ENCODE measurements at regions not wholly inside any gene's neighbourhood (a gene's known extent, or its start where the extent isn't known, plus 50 kb on each side); places are given as distances from the start of the nearest gene placed in this dataset.

DNA sequence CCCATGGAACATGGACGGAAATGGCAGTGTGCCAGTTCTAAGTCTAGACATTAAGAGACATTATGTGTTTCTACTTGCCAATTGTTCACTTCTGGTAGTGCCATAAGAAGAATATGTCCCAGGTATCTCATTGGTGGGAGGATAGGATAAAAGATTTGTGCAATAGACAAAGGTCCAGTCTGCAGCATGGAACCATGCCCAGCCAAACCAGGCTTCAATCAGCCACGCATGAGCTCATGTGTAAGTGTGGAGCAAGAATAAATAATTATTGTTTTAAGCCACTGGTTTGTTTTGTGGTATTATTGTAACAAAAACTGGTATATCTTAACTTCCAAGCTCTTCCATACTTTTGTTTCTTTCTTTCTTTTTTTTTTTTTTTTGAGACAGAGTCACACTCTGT is 153.6 kb upstream of the CTTNBP2 start:
- Histone ChIP-seq H4K20me1 (ENCODE audit: insufficient read depth, low read depth, low read length) (no peaks in the 10 kb centered on the region), H3K27ac (ENCODE audit: low read length) (no peak overlapping the region), H3K27me3 (ENCODE audit: low read length) (no peaks in the 10 kb centered on the region), H3K4me2 (ENCODE audit: low read depth, low read length, poor library complexity, severe bottlenecking) (no peak overlapping the region), H3K4me1 (ENCODE audit: low read length) (no peaks in the 10 kb centered on the region), H3K36me3 (ENCODE audit: insufficient read depth, low read length) (no peaks in the 10 kb centered on the region), H2AFZ (ENCODE audit: low read length) (no peak overlapping the region), H3K4me3 (ENCODE audit: low read length) (no peak overlapping the region), H3K79me2 (ENCODE audit: low read length) (no peaks in the 10 kb centered on the region), H3K9me3 (ENCODE audit: low read length) (no peaks in the 10 kb centered on the region; the same call in 1 of the 2 replicates), H3K9me2 (replicated peaks; ENCODE audit: insufficient read depth, low read length) (no peaks in the 10 kb centered on the region), H3K9ac (ENCODE audit: low read length) (no peak overlapping the region)
- DNase-seq, result no peak

DNA sequence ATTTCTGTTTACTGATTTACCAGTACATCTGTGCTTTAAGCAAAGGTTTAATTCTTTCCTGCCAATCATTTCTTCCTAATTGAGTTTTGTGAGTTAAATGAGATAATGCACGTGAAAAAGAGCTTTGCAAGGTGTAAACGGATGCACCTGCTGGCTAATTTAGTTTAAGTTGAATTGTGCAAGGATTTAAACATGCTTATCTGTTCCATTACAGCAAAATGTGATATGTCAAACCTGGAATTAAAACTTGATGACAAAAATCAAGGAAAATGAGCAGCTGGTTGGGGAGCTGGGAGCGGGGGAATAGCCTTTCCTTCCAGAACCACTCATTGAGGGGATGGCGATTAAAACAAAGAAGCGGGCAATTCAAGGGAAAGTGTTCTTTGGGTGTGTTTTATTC is 155.0 kb upstream of the CTTNBP2 start:
- Histone ChIP-seq H3K36me3 (ENCODE audit: insufficient read depth, low read length) (no peaks in the 10 kb centered on the region), H3K9ac (ENCODE audit: low read length) (no peak overlapping the region), H3K9me2 (replicated peaks; ENCODE audit: insufficient read depth, low read length) (no peaks in the 10 kb centered on the region), H2AFZ (ENCODE audit: low read length) (no peak overlapping the region), H3K27ac (ENCODE audit: low read length) (no peak overlapping the region), H3K4me1 (ENCODE audit: low read length) (no peaks in the 10 kb centered on the region), H3K4me3 (ENCODE audit: low read length) (no peak overlapping the region), H3K9me3 (ENCODE audit: low read length) (no peaks in the 10 kb centered on the region), H3K4me2 (ENCODE audit: low read depth, low read length, poor library complexity, severe bottlenecking) (no peak overlapping the region), H4K20me1 (ENCODE audit: insufficient read depth, low read depth, low read length) (no peaks in the 10 kb centered on the region), H3K79me2 (ENCODE audit: low read length) (no peaks in the 10 kb centered on the region), H3K27me3 (ENCODE audit: low read length) (no peaks in the 10 kb centered on the region)
- no peak for DNase-seq

DNA sequence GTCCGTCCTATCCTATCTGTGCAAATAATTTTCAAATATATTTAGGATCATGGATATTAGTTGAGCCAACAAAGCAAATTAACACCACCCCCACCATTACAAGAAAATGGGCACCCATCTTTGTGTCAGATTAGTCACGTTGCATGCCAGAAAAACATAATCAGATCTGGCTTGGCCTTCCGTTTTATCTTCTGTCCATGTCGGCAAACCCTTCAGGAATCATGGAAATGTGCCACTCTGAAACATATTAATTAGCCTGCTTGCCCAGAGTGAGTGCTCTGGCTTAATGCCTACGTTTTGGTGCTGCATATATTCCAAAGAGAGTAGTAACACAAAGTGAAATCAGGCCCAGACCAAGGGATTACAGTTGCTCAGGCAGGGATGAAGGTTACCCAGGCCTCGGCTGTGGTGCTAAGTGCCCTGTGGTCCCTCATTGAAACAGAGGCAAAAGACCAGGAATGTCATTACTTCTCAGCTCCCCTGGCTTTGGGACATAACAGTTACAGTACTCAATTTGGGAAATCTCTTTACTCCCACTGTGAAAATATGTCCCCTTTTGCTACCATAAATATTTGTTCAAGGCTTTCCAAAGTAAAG is 154.0 kb upstream of the LSM8 start:
- H3K4me3 ChIP-seq (ENCODE audit: low read length), result no peak overlapping the region
- no peaks in the 10 kb centered on the region for H3K27me3 ChIP-seq (ENCODE audit: low read length)
- DNase-seq, result no peak
- no peaks in the 10 kb centered on the region for H3K9me3 ChIP-seq (ENCODE audit: low read length)
- no peak overlapping the region for H3K9ac ChIP-seq (ENCODE audit: low read length)
- H3K4me2 ChIP-seq (ENCODE audit: low read depth, low read length, poor library complexity, severe bottlenecking), result no peak overlapping the region
- no peaks in the 10 kb centered on the region for H3K9me2 ChIP-seq (replicated peaks; ENCODE audit: insufficient read depth, low read length)
- no peaks in the 10 kb centered on the region for H3K36me3 ChIP-seq (ENCODE audit: insufficient read depth, low read length)
- no peaks in the 10 kb centered on the region for H4K20me1 ChIP-seq (ENCODE audit: insufficient read depth, low read depth, low read length)
- no peaks in the 10 kb centered on the region for H3K79me2 ChIP-seq (ENCODE audit: low read length)
- H2AFZ ChIP-seq (ENCODE audit: low read length), result no peak overlapping the region
- no peaks in the 10 kb centered on the region for H3K4me1 ChIP-seq (ENCODE audit: low read length)
- no peak overlapping the region for H3K27ac ChIP-seq (ENCODE audit: low read length)

DNA sequence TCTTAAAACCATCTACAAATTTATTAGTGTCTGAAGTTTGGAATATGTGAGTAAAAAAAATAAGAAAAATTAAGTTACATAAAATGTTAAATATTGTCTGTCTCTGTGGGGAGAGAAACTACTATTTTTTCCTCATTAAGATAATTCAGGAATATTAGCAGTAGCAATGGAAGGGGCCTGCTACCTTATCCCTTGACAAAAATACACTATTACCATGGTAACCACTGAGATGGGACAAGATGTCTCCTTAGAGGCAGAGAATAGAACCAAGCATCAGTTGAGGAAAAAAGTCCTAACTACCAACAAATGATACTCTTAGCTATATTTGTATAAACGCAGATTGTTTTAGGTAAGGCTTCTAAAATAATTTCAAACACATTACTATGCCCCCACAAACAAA is 150.7 kb upstream of the LSM8 start:
- no peak overlapping the region for H3K4me3 ChIP-seq (ENCODE audit: low read length)
- H3K4me2 ChIP-seq (ENCODE audit: low read depth, low read length, poor library complexity, severe bottlenecking), result no peak overlapping the region
- H3K9me3 ChIP-seq (ENCODE audit: low read length), result no peaks in the 10 kb centered on the region
- no peak overlapping the region for H3K27ac ChIP-seq (ENCODE audit: low read length)
- H3K9ac ChIP-seq (ENCODE audit: low read length), result no peak overlapping the region
- H3K27me3 ChIP-seq (ENCODE audit: low read length), result no peaks in the 10 kb centered on the region
- no peaks in the 10 kb centered on the region for H4K20me1 ChIP-seq (ENCODE audit: insufficient read depth, low read depth, low read length)
- H3K79me2 ChIP-seq (ENCODE audit: low read length), result no peaks in the 10 kb centered on the region
- H3K4me1 ChIP-seq (ENCODE audit: low read length), result no peaks in the 10 kb centered on the region
- no peak overlapping the region for H2AFZ ChIP-seq (ENCODE audit: low read length)
- no peaks in the 10 kb centered on the region for H3K36me3 ChIP-seq (ENCODE audit: insufficient read depth, low read length)
- no peak for DNase-seq
- no peaks in the 10 kb centered on the region for H3K9me2 ChIP-seq (replicated peaks; ENCODE audit: insufficient read depth, low read length)

DNA sequence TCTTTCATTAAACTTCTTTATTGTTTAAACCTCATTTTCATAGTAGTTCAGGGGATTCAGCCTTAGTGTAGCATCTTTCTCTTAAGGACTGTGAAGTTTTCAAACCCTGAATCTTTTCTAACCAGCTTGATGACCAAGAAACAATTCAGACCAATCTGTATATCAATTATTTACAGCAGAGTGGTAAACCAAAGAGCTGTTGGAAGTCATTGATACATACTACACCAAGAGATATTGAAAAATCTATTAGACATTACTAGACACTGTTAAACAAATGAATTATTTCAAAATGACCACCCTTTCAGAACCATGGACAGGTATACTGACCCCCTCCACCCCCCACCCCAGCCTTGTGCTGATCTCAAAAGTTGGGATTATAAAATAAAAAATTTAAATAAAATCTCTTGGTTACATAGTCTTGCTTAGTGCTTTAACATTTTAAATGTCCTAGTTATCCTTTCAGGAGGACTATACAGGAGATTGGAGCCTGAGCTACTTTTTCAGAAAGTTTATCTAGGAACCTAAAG is 143.9 kb upstream of the LSM8 start:
- no peak overlapping the region for H3K4me3 ChIP-seq (ENCODE audit: low read length)
- H3K27ac ChIP-seq (ENCODE audit: low read length), result no peak overlapping the region
- H2AFZ ChIP-seq (ENCODE audit: low read length), result no peak overlapping the region

DNA sequence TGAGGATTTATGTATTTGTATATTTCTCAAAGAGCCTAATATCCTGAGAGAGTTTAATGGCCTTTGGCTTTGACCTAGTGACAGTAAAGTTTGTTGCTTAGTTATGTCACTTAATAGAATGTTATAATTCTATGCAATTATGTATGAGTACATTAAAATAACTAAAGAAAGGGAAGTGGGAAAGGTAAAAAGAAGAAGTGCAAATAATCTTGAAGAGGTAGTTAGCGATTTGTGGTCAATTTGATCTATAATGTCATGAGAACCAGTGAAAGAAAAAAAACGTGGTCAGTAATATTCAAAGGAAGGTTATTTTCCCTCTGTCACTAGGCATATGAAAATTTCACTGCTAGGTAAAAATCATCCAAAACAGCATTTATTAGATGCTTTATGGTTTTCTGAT is 143.4 kb upstream of the LSM8 start:
- H3K9me3 ChIP-seq (ENCODE audit: low read length), result no peaks in the 10 kb centered on the region
- no peaks in the 10 kb centered on the region for H4K20me1 ChIP-seq (ENCODE audit: insufficient read depth, low read depth, low read length)
- no peak overlapping the region for H2AFZ ChIP-seq (ENCODE audit: low read length)
- no peak overlapping the region for H3K4me2 ChIP-seq (ENCODE audit: low read depth, low read length, poor library complexity, severe bottlenecking)
- no peaks in the 10 kb centered on the region for H3K36me3 ChIP-seq (ENCODE audit: insufficient read depth, low read length)
- H3K27me3 ChIP-seq (ENCODE audit: low read length), result no peaks in the 10 kb centered on the region
- H3K4me3 ChIP-seq (ENCODE audit: low read length), result no peak overlapping the region
- H3K27ac ChIP-seq (ENCODE audit: low read length), result no peak overlapping the region
- no peak for DNase-seq
- peaks cover 4% of the 10 kb centered on the region; the same call in 1 of the 2 replicates for H3K4me1 ChIP-seq (ENCODE audit: low read length)
- H3K9ac ChIP-seq (ENCODE audit: low read length), result no peak overlapping the region
- H3K9me2 ChIP-seq (replicated peaks; ENCODE audit: insufficient read depth, low read length), result no peaks in the 10 kb centered on the region
- H3K79me2 ChIP-seq (ENCODE audit: low read length), result no peaks in the 10 kb centered on the region

More for the DNA sequence above, 143.9 kb upstream of the LSM8 start:
- no peaks in the 10 kb centered on the region for H3K36me3 ChIP-seq (ENCODE audit: insufficient read depth, low read length)
- no peak overlapping the region for H3K4me2 ChIP-seq (ENCODE audit: low read depth, low read length, poor library complexity, severe bottlenecking)
- H3K9me2 ChIP-seq (replicated peaks; ENCODE audit: insufficient read depth, low read length), result no peaks in the 10 kb centered on the region
- no peak overlapping the region for H3K9ac ChIP-seq (ENCODE audit: low read length)
- DNase-seq, result no peak
- no peaks in the 10 kb centered on the region for H3K27me3 ChIP-seq (ENCODE audit: low read length)
- peaks cover 4% of the 10 kb centered on the region; the same call in 1 of the 2 replicates for H3K4me1 ChIP-seq (ENCODE audit: low read length)
- no peaks in the 10 kb centered on the region for H3K9me3 ChIP-seq (ENCODE audit: low read length)
- no peaks in the 10 kb centered on the region for H3K79me2 ChIP-seq (ENCODE audit: low read length)
- no peaks in the 10 kb centered on the region for H4K20me1 ChIP-seq (ENCODE audit: insufficient read depth, low read depth, low read length)

DNA sequence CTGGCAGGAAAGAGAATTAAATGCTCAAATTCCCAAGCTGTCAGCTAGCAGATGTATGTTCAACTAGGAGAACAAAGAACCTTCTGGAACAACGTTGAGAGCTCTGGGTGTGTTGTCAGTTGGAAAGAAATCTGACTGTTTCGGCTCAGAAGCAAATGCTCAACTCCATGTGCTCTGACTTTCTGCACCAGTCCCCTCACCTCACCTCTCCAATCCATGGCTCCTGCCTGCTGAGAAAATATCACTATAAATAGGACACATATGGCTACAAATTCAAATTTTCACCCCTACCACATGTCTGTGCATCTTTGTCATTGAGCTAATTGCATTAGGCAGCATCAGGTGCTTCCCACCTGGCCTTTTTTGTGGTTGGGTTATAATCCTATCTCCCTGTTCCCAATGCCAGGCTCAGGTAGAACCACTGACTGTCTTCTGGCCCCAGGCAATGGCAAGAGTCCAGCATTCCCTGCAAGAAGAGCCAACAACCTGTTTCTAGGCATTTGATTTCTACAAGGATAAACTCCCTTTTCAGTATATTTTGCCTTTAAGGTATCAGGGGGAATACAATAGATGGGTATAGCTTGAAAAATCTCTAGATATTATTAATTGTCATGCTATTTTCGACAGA is 142.6 kb upstream of the LSM8 start:
- Histone ChIP-seq H3K9ac (ENCODE audit: low read length) (no peak overlapping the region), H3K36me3 (ENCODE audit: insufficient read depth, low read length) (no peaks in the 10 kb centered on the region), H3K9me3 (ENCODE audit: low read length) (no peaks in the 10 kb centered on the region), H2AFZ (ENCODE audit: low read length) (no peak overlapping the region), H3K27ac (ENCODE audit: low read length) (no peak overlapping the region), H3K4me1 (ENCODE audit: low read length) (peaks cover 4% of the 10 kb centered on the region; the same call in 1 of the 2 replicates), H3K79me2 (ENCODE audit: low read length) (no peaks in the 10 kb centered on the region), H3K4me3 (ENCODE audit: low read length) (no peak overlapping the region), H4K20me1 (ENCODE audit: insufficient read depth, low read depth, low read length) (no peaks in the 10 kb centered on the region), H3K9me2 (replicated peaks; ENCODE audit: insufficient read depth, low read length) (no peaks in the 10 kb centered on the region), H3K4me2 (ENCODE audit: low read depth, low read length, poor library complexity, severe bottlenecking) (no peak overlapping the region), H3K27me3 (ENCODE audit: low read length) (no peaks in the 10 kb centered on the region)
- no peak for DNase-seq

DNA sequence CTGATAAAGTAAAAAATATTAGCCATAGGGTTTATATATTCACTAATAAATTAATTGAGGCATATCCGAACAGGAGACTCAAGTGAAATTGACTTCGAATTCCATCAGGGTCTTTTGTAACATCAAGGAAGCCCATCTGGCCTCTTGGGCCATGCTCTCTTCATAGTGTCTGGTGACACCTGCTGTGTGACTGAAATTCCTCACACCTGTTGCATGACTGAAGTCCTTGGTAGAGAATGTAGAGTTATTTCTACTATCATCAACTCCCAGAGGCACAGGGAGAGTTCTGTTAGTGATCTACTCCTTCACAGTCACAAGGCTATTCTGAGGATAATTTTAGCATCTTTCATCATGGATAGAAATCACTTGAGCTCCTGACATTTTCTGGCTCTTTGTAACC is 138.3 kb upstream of the LSM8 start:
- Histone ChIP-seq H3K9me3 (ENCODE audit: low read length) (no peaks in the 10 kb centered on the region), H3K9me2 (replicated peaks; ENCODE audit: insufficient read depth, low read length) (no peaks in the 10 kb centered on the region; the same call in 1 of the 2 replicates), H3K4me2 (ENCODE audit: low read depth, low read length, poor library complexity, severe bottlenecking) (no peak overlapping the region), H3K79me2 (ENCODE audit: low read length) (no peaks in the 10 kb centered on the region), H3K27me3 (ENCODE audit: low read length) (no peaks in the 10 kb centered on the region), H3K4me3 (ENCODE audit: low read length) (no peak overlapping the region), H3K27ac (ENCODE audit: low read length) (no peak overlapping the region), H3K9ac (ENCODE audit: low read length) (no peak overlapping the region), H3K36me3 (ENCODE audit: insufficient read depth, low read length) (no peaks in the 10 kb centered on the region), H4K20me1 (ENCODE audit: insufficient read depth, low read depth, low read length) (no peaks in the 10 kb centered on the region), H2AFZ (ENCODE audit: low read length) (no peak overlapping the region), H3K4me1 (ENCODE audit: low read length) (peaks cover 2% of the 10 kb centered on the region; the same call in 1 of the 2 replicates)
- no peak for DNase-seq

All from Karpas-422 (cell line).